ENCODE measurements at regions not wholly inside any gene's neighbourhood (a gene's known extent, or its start where the extent isn't known, plus 50 kb on each side); places are given as distances from the start of the nearest gene placed in this dataset.

GRCh38 chr1:55751776-55752175 is 536.6 kb upstream of the USP24 start:
- TF ChIP-seq CTCF (IDR thresholded peaks at IDR 0.05), result no peak
- TF ChIP-seq POLR2A (IDR thresholded peaks at IDR 0.05), result no peak

Data from lower leg skin (tissue), 3 donors.